ENCODE measurements at regions not wholly inside any gene's neighbourhood (a gene's known extent, or its start where the extent isn't known, plus 50 kb on each side); places are given as distances from the start of the nearest gene placed in this dataset.
"Not testable (repeated sequence)": the region's sequence is repeated elsewhere in the genome, so short reads cannot be mapped to it uniquely, and the experiment has no call there.

DNA sequence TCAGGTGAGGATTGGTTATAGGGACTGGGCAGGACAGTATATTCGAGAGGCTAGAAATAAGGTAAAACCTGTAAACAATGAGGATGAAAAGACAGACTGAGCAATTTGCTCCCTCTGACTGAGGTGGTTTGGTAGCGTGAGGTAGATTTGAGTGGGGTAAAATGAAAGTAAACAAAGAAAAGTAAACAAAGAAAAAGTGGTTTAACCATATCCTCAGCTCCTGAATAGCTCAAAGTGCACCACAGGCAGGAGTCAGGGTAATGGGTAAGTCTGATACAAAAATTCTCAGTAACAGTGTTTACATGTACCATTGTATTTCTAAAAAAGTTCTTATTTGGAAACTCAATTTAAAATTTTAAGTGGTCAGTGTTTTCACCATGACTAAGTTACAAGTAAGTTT lies 203.1 kb upstream of the ARRDC3 start:
- DNase-seq (ENCODE audit: low read depth): no peak
- TF ChIP-seq, protein P1, sequence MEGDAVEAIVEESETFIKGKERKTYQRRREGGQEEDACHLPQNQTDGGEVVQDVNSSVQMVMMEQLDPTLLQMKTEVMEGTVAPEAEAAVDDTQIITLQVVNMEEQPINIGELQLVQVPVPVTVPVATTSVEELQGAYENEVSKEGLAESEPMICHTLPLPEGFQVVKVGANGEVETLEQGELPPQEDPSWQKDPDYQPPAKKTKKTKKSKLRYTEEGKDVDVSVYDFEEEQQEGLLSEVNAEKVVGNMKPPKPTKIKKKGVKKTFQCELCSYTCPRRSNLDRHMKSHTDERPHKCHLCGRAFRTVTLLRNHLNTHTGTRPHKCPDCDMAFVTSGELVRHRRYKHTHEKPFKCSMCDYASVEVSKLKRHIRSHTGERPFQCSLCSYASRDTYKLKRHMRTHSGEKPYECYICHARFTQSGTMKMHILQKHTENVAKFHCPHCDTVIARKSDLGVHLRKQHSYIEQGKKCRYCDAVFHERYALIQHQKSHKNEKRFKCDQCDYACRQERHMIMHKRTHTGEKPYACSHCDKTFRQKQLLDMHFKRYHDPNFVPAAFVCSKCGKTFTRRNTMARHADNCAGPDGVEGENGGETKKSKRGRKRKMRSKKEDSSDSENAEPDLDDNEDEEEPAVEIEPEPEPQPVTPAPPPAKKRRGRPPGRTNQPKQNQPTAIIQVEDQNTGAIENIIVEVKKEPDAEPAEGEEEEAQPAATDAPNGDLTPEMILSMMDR (IDR thresholded peaks at IDR 0.05; ENCODE audit: control insufficient read depth, insufficient read depth, low read depth, low read length, missing control alignments): no peak
- no peak overlapping the region for H3K4me3 ChIP-seq (ENCODE audit: control insufficient read depth, low read depth, low read length)

DNA sequence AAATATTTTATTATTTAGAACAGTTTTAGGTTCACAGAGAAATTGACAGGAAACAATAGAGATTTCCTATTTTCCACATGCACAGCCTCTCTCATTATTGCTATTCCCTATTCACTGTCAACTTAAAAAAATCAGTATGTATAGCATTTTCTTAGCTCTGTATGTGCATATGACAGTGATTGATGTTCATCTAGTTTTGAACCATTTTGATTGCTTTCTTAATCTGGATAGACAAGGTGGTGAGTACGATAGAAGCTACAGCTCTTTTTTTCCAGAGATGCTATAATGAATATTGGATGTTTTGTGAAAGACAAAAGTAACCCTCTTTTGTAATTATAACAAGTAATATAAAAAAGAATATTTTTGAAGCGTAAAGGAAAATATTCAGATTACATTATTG lies 201.2 kb upstream of the ARRDC3 start:
- TF ChIP-seq, protein P1 (IDR thresholded peaks at IDR 0.05; ENCODE audit: control insufficient read depth, insufficient read depth, low read depth, low read length, missing control alignments): no peak
- no peak overlapping the region for H3K4me3 ChIP-seq (ENCODE audit: control insufficient read depth, low read depth, low read length)
- no peak for DNase-seq (ENCODE audit: low read depth)

DNA sequence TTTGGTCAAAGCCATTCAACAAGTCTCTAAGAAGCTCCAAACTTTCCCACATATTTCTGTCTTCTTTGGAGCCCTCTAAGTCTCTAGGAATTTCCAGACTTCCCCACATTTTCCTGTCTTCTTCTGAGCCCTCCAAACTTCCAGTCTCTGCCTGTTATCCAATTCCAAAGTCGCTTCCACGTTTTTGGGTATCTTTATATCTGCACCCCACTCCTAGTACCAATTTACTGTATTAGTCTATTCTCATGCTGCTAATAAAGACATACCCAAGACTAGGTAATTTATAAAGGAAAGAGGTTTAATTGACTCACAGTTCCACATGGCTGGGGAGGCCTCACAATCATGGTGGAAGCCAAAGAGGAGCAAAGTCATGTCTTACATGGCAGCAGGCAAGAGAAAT lies 182.9 kb upstream of the ARRDC3 start:
- not testable (repeated sequence) for H3K4me3 ChIP-seq (ENCODE audit: control insufficient read depth, low read depth, low read length); DNase-seq (ENCODE audit: low read depth)

DNA sequence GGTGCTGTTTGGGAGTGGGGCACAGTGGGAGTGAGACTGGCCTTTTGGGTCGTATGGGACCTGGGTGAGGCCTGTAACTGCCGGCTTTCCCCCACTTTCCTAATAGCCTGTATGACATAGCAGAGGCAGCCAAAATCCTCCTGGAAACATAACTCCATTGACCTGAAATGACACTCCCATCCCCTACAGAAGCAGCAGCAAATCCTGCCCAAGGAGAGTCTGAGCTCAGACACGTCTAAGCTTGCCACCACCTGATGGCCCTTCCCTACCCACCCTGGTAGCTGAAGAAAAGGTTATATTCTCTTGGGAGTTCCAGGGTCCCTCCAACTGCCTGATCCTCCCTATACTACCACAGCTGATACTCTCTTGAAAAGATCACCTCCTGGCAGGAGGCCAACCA lies 179.8 kb upstream of the ARRDC3 start:
- H3K4me3 ChIP-seq (ENCODE audit: control insufficient read depth, low read depth, low read length): no peak overlapping the region
- TF ChIP-seq, protein P1 (IDR thresholded peaks at IDR 0.05; ENCODE audit: control insufficient read depth, insufficient read depth, low read depth, low read length, missing control alignments): no peak
- DNase-seq (ENCODE audit: low read depth): no peak

DNA sequence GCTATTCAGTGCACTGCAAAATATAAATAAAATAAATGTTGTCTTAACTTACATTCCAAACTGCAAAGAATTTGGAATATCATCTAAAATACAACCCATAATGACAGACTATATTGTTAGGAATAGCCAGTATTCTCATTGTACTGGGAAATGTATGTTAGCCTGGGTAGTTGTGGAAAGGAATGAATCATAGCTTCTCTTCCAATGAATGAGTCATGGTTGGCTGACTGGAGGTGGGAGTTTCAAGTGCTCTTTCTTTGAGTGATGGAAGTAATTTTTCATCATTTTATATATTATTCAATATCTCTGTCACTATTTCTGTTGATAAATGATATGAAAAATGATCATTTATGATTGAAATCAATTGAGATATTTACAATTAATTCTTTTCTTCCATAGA lies 158.6 kb upstream of the ARRDC3 start:
- DNase-seq (ENCODE audit: low read depth): no peak
- TF ChIP-seq, protein P1 (IDR thresholded peaks at IDR 0.05; ENCODE audit: control insufficient read depth, insufficient read depth, low read depth, low read length, missing control alignments): no peak
- H3K4me3 ChIP-seq (ENCODE audit: control insufficient read depth, low read depth, low read length): no peak overlapping the region

DNA sequence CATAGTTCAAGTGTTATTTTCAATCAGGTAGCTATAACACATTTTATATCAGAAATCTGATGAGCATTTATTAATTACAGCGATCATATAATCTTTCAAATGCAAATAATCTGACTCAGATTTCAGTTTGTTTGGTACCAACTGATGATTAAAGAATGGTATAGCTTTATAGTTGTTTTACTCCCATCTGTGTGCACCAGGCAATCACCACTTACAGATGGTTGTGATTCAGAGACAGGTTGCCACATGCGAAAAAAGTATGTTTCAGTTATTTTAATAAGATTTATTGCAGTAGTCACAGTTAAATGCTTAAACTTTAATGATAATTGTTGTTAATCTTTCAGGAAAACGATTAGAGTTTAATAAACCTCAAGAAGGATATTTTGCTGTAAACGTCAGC lies 155.1 kb upstream of the ARRDC3 start:
- TF ChIP-seq, protein P1 (IDR thresholded peaks at IDR 0.05; ENCODE audit: control insufficient read depth, insufficient read depth, low read depth, low read length, missing control alignments): no peak
- H3K4me3 ChIP-seq (ENCODE audit: control insufficient read depth, low read depth, low read length): no peak overlapping the region
- no peak for DNase-seq (ENCODE audit: low read depth)

DNA sequence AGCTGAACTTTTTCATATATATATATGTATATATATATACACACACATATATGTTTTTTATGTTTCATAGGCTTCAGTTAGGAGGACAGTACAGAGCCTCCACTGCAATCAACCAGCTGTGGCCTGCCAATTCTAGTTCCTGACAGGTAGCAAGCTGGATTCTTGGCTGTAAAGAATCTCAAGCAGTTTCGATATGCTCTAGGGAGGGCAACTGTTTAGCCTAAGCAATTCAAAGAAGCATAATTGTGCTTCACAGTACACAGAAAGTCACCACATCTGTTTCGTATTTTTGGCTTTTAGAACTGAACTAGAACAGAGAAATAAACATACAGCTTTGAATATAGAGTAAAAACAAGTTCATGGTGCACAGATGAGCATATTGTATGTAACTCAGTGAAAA lies 152.4 kb upstream of the ARRDC3 start:
- no peak overlapping the region for H3K4me3 ChIP-seq (ENCODE audit: control insufficient read depth, low read depth, low read length)
- DNase-seq (ENCODE audit: low read depth): no peak

More for the DNA sequence above, 152.4 kb upstream of the ARRDC3 start:
- TF ChIP-seq, protein P1 (IDR thresholded peaks at IDR 0.05; ENCODE audit: control insufficient read depth, insufficient read depth, low read depth, low read length, missing control alignments): no peak

All from AG09309 (cell line).